Epithelial cell of esophagus (primary cell): ENCODE measurements at regions not wholly inside any gene's neighbourhood (a gene's known extent, or its start where the extent isn't known, plus 50 kb on each side); places are given as distances from the start of the nearest gene placed in this dataset.

Source experiments
- DNase-seq: peaks from one replicate; pipeline ENCODE4 v3.0.0; 2010; ENCODE audit warnings: low read depth
- H3K4me3 ChIP-seq: 2 replicates; pipeline ENCODE4 v1.5.1; 2011; ENCODE audit warnings: mild to moderate bottlenecking, low read length, control low read depth
- CTCF ChIP-seq: IDR thresholded peaks from 2 replicates; pipeline ENCODE4 v1.5.1; 2011; ENCODE audit warnings: low read depth, mild to moderate bottlenecking, low read length, control low read depth, inconsistent platforms; ENCODE audit not compliant: insufficient read depth; ENCODE audit errors: missing control alignments

- peak; percentile 66 for DNase-seq
- no peak overlapping the region for H3K4me3 ChIP-seq
- no peak for TF ChIP-seq CTCF
Observed at GRCh38 chr14:32012062-32012461, 65.0 kb upstream of the ARHGAP5 start.

- TF ChIP-seq CTCF, result no peak
- H3K4me3 ChIP-seq, result no peak overlapping the region
- DNase-seq, result no peak
Observed at GRCh38 chr14:32012571-32012970, 64.5 kb upstream of the ARHGAP5 start.

- no peak for TF ChIP-seq CTCF
- no peak for DNase-seq
- H3K4me3 ChIP-seq, result no peak overlapping the region
Observed at GRCh38 chr14:32013083-32013482, 64.0 kb upstream of the ARHGAP5 start.

GRCh38 chr14:32014057-32014456 is 63.0 kb upstream of the ARHGAP5 start:
- no peak for DNase-seq
- no peak for TF ChIP-seq CTCF
- H3K4me3 ChIP-seq, result no peak overlapping the region

DNA sequence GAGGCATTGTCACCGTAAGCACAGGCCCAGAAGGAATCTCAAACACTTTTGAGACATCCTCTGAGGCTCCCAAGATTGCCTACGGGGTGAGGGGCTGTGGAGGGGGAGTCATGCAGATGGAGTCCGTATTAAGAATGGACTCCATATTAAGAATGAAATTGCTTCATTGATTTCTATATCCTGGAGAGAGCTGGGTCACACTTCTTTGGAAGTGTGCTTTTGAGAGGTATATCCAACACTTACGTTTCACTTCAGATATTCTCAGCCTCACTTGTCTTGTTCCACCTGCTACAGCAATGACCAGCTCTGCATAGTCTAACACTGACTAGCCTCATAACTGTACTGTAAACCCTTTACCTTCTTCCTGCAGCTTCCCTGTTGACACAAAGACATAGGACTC is 62.6 kb upstream of the ARHGAP5 start:
- no peak overlapping the region for H3K4me3 ChIP-seq
- no peak for DNase-seq
- TF ChIP-seq CTCF, result no peak

- H3K4me3 ChIP-seq, result no peak overlapping the region
- no peak for TF ChIP-seq CTCF
- DNase-seq, result no peak
Observed at GRCh38 chr14:32015166-32015565, 61.9 kb upstream of the ARHGAP5 start.

DNA sequence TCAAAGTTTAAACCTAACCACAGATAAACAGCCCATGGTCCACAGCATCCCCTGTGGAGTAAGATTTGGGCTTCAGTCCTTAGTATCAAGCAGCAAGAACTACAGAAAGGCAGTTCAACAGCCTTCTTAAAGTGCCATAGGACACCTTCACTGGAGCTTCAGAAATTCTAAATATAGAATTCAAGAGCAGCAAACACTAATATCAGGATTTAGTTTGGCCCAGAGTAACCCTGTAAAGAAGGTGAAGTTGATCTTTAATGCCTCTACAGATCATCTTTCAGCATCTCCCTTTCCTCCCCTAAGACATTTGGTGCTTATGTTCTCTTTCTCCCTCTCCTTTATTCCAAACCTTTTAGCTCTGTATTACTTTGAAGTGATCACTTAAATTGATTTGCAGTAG is 59.5 kb upstream of the ARHGAP5 start:
- H3K4me3 ChIP-seq, result no peak overlapping the region
- TF ChIP-seq CTCF, result no peak
- no peak for DNase-seq
